ENCODE measurements at regions not wholly inside any gene's neighbourhood (a gene's known extent, or its start where the extent isn't known, plus 50 kb on each side); places are given as distances from the start of the nearest gene placed in this dataset.

DNA sequence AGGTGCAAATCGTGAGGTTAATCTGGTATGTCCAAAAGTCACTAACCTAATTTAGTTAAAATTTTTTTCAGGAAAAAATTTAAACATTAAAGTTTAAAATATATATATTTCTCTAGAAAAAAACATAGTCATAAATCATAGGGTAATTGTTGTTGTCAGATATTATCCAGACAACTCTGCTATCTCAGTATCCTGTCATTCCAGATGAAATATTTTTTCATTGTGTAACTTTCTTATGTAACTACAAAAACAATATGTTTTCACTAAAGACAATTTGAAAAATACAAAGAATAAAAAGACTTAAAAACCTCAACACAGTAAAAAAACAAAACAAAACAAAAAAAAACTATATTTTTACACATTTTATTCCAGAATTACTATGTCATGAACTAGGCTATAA lies 57.6 kb downstream of the TENT5A start:
- no peak for DNase-seq (ENCODE audit: extremely low read depth, low read depth)

DNA sequence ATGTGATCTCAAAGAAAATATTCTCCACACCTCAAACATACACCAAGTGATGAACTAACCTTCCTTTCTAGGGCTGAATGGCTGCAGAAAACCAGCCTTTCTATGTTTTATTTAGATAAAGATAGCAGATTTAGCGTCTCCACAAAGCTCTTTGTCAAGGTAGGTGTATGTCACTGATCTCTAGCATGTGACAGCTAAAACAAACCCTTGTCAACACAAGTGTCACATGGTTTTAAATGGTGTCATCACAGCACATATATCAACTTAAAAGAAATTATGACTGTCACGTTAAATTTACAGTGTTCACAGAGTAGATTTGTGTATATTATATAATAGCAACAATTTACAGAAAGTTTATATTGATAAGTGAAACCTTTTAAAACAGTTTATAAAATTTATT lies 58.3 kb downstream of the TENT5A start:
- no peak for DNase-seq (ENCODE audit: extremely low read depth, low read depth)

DNA sequence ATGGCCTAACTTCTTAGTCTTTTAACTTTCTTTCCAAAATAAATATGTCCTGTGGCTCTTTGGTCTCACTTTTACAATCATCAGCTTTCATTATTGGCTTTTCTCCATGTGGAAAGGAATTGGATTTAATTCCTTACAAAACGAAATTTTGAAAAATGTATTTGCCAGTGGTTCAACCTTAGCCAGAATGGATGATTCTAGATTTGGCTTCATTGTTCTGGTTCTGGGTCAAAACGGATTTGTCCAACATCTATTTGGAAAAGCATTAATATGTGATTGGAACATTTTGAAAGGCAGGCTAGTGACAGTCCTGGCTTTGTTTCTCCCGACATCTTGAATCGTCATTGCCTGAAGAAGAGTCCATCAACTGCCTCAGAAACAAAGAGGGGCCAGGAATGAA lies 59.2 kb downstream of the TENT5A start:
- no peak for DNase-seq (ENCODE audit: extremely low read depth, low read depth)

DNA sequence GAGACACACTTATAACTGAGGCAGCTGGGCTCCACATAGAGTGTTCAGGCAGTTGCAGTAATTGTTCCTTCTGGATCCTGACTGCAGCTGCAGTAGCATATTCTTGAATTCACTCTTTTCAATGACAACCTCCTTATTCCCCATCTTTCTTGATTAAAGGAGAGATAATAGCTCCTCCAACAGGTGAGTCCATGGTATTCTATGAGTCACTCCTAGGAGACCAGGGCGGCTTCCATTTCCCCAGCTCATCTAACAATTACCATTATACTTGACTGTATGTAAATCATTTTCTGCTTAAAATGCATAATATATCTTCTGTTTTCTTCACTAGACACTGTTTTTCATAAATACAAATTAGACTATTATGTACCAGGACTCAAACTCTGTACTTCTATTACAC lies 62.4 kb downstream of the TENT5A start:
- no peak for DNase-seq (ENCODE audit: extremely low read depth, low read depth)

DNA sequence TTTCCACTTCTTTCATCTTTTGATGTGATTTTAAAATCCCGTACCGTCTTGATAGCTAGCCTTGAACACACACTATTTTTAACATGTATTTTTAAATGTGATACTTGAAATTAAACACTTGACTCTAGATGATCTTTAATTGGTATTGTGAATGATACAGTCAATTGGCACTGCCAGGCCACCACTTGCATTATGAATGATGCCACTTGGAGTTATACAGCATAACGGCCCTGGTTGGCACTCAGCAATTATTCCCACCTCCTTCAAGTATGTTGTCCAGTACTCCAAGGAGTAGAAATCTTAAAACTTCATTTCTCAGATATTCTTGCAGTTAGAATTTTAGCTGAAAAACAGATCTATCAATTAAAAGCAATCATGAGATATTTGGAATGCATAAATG lies 62.9 kb downstream of the TENT5A start:
- no peak for DNase-seq (ENCODE audit: extremely low read depth, low read depth)

DNA sequence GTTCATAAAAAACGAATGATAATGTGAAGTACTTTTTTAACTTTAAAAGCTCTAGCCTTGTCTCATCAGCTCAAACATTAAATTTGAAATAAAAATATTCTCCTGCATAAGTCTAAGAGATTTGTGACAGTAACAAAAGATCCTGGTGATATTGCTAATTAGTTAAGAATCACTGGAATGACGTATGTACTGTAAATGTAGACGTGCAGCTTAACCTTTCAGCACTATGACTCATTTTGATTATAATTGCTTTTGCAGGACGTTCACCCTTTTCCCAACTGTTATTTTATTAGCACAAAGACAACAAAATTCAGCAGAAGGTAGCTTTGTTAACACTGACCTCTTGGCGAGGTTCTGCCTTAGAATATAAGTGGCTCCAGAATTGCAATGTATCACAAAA lies 68.6 kb downstream of the TENT5A start:
- DNase-seq (ENCODE audit: extremely low read depth, low read depth): peak; percentile 79

DNA sequence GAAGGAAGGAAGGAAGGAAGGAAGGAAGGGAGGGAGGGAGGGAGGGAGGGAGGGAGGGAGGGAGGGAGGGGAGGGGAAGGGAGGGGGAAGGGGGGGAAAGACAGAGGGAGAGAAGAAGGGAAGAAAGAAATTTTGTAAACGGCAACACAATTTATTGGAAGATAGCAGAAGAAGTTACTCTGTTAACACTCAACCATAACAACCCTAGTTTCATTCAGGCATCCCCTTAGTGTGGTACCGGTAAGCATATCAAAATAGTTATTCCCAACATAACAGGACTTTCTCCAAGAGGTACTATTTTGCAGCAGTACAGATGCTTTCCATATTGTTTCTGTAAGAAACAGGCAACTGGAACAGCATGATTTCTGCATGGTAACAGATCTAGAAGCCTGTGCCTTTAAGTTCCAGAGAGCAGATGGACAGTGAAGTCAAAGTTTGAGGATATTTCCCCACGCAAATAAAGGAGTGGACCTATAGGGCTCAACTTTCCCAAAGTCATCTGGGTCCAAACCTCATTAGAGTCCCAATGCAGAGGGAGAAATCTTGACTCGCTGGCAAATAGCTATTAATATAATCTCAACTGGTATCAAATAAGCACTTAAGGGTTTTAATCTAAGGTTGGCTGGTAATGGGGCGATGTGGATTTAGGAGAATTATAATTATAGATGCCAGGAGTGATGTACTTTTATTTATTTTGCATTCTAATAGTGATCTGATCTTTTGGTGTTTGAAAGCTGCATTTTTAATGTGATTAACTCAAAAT lies 69.4 kb downstream of the TENT5A start:
- DNase-seq (ENCODE audit: extremely low read depth, low read depth): no peak

DNA sequence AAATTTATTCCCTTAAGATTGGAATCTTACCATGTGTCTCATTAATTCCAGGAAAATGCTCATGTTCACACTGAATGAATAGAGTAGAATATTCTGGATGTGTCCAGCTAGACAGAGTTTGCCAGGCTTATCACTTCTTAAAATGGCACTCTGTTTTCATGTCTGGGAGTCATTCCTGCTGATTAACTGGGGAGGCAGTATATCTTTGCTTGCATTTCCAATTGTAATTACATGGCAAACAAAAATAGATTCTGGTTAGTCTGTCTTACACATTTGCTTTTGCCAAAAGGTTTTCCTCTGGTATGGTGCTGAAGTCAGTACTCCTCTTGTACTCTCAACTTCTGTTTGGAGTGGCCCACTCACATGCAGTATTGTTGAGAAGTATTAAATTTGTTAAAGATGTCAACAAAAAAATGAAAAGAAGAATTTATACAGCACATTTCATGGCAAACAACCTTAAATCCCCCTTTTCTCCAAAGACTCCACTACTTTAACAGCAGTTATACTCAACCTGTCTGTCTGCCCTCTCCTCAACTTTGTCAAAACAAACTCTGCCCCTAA lies 70.2 kb downstream of the TENT5A start:
- no peak for DNase-seq (ENCODE audit: extremely low read depth, low read depth)

DNA sequence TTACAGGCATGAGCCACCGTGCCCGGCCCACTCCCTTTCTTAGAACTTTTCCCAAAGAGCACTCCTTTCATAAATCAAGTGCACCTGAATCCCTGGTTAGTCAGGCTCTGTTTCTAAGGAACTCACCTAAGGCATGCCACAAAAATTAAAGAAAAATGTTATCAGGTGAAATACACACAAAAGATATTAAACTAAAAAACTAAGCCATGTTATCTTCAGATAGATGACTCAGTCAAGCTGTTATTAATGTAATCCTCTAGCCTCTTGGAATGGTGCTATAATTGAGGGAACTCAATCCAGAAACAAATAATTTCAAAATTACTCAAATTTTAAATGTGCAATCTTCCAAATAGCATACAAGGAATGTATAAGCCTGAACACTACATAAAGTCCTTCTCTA lies 83.0 kb downstream of the TENT5A start:
- no peak for DNase-seq (ENCODE audit: extremely low read depth, low read depth)

DNA sequence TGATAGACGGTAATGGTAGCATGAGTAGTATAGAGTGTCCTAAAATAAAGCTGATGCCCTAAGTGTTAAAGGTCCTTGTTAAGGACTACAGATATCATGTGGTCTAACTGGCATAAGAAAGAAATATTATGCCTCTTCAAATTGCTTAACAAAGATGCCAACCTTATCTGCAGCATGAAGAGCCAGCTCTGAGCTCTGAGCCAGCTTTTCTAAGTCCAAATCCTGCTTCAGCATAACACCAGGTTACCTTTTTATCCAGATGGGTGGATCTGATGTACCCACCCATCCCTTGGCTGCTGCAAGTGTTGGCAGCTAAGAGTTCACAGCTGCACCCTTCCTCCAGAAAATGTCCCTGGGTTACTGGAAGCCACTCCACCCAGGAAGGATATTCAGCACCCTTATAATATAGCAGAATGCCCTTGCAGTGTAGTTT lies 83.8 kb downstream of the TENT5A start:
- no peak for DNase-seq (ENCODE audit: extremely low read depth, low read depth)

DNA sequence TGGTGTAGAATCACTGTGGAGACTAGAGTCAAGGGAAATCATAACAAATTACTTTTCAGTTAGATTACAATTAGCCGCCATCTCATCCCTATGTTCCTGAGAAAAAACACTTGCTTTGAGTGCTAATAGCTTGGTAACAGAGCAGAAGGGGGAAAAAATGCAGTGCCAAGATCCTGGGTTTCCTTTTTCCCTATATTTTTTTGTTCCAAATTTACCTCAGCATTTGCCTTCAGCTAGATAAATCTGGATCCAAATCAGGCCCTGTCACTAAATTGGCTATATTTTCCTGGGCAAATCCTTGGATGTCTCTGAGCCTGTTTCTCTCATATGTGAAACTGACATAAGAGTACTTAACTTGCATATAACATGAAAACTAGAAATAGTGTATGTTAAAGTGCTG lies 86.0 kb downstream of the TENT5A start:
- DNase-seq (ENCODE audit: extremely low read depth, low read depth): no peak

DNA sequence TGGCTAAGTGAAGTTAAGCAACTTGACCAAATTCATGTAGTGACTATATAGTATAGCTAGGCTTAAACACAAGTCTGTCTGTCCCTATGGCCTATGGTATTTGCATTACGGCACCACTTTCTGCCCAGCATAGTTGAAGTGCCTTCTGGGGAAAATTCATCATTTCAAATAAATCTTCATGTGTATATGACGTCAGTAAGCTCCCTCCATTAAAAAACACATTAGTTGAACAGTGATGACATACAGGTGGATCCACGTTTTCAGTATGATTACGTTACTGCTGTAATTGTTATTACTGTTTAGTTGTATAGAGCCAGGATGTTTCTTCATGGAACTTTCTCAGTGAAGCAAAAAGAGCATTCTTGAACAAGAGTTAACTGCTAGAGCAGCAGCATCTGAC lies 96.2 kb downstream of the TENT5A start:
- no peak for DNase-seq (ENCODE audit: extremely low read depth, low read depth)

DNA sequence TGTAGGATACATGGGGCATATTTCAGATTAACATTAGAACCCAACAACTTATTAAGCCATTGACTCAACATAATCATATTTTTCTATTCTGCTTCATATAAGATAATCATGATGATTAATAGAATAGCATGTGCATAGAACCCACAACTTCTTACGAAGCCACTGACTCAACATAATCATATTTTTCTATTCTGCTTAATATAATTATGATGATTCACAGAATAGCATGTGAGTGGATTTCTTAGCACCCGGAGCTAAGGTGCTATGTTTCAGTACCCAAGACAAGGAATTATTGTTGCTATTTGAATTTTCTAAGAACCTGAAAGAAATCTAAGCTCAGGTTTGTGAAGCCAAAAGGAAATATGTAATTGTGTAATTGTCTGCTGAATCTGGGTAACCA lies 96.8 kb downstream of the TENT5A start:
- no peak for DNase-seq (ENCODE audit: extremely low read depth, low read depth)

DNA sequence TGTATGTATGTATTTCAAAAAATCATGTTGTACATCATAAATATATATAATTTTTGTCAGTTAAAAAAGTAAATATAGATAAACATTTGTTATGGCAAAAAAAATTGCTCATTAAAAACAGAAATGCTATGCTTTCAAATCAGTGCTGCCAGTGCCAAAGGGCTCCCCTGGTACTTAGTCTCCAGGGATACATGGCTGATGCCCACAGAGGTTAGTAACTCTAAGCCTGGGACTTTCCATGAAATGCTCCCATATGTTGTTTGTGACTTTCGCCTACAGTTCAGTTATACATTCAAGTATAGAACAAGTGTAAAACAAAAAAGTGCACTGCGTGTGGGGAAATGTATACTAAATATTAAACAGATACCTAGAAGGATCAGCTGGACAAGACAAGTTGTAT lies 104.0 kb downstream of the TENT5A start:
- no peak for DNase-seq (ENCODE audit: extremely low read depth, low read depth)

DNA sequence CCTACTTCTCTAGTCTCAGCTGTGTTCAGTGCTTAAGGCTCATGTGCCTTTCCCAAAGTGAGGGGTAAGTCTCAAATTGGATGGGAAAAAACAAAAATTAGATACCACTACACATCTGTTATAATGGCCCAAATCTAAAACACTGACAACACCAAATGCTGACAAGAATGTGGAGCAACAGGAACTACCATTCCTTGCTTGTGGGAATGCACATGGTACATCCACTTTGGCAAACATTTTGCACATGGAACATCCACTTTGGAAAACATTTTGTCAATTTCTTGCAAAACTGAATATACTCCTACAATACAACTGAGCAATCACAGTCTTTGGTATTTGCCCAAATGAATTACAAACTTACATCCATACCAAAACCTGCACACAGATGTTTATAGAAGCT lies 109.3 kb downstream of the TENT5A start:
- no peak for DNase-seq (ENCODE audit: extremely low read depth, low read depth)

DNA sequence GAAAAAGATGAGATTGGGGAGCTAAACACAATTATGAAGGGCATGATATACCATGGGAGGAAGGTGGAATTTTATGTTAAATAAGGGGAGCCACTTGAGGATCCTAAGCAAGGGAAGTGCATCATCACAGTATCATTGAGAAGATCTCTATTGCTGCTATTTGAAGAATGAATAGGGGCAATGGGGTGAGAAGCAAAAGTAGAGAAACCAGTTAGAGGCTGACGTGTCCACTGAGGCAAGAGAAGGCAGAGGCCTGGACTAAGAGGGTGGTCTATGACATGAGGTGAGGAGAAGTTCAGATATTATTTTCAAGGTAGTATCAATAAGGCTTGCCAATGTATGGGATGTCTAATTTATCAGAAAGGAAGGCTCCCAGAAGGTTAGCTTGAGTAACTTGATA lies 111.6 kb downstream of the TENT5A start:
- DNase-seq (ENCODE audit: extremely low read depth, low read depth): no peak

DNA sequence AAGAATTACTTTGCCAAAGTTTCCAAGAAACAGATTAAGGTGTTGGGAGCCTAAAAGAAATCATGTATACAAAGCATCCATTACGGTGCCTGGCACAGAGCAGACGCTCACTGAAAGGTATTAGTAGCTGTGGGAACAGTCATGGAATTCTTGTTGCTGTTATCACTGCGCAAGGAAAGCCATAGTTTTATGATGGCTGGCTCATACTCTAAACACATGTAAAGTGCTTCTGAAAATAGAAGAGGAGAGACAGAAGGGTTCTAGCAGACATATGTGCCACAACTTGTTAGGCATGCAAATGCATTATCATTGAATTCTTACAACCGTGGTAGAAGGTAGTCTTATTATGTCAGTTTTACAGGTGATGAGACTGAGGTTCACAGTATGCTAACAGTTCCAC lies 112.4 kb downstream of the TENT5A start:
- DNase-seq (ENCODE audit: extremely low read depth, low read depth): no peak

DNA sequence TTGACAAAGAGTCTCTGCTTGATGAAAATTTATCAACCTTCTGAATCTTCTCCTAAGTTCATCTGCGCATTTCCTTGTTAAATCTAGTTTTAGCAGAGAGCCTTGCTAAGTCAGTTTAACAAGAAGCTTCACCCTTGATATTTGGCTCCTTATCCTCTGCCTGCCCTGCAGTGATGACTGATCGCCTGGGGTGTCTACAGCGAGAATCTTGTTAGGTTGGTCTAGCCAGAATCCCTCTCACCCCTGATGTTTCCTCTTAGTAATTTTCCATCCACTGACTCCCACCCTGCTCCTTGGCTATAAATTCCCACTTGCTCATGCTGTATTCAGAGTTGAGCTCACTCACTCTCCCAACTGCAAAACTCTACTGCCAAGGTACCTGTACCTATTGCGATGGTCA lies 114.1 kb downstream of the TENT5A start:
- no peak for DNase-seq (ENCODE audit: extremely low read depth, low read depth)

DNA sequence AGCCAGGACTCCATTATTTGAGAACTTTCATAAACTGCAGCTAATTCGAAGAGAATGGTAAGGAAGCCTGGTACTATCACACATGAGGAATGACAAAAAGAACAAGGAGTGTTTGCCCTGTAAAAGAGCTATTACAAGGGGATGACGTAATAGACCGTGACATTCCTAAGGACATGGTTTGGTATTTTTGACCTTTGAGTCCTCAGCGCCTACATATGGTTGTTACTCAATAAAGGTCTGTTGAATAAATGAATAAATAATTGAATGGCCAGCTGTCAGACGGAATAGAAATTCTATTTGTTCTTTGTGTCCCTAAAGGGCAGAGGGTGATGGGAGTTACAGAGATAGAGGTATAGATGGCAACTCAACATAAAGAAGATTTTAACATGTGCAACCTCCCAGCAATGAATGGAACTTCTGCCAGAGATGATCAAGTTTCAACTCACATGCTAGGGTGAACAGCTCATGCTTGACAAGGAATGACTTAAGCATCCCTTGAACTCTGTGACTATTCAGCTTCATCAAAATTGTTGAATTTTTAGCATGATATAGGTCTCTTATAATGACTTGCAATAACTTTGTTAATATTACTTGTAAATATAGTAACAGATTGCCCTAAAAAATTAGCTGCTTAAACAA lies 115.4 kb downstream of the TENT5A start:
- DNase-seq (ENCODE audit: extremely low read depth, low read depth): peak; percentile 14

DNA sequence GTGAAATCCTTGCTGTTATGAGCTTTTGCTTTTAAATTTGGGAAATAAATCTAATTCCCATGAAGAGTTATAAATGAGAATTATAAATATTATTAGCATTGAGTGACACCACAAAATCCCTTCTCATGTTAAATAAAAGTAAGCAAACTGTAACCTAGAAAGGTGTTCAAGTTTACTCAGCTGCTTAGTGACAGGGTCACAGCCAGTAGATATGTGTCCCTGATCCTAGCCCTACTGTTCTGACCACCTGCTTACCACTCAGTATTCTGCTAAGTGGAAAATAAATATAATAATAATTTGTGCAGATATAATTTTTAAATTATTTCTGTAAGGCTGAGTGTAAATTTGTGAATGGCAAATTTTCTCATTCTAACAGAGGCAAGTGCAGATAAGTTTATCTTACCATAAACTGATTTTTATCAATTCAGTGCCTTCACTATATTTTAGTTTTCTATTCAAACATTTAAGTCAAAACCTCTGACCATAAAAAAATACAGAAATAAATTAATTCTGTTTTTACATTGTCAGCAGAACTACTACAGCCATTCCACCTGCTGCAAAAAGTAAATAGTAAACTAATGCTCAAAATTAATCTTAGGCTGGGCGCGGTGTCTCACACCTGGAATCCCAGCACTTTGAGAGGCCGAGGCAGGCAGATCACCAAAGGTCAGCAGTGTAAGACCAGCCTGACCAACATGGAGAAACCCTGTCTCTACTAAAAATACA lies 118.2 kb downstream of the TENT5A start:
- no peak for DNase-seq (ENCODE audit: extremely low read depth, low read depth)

DNA sequence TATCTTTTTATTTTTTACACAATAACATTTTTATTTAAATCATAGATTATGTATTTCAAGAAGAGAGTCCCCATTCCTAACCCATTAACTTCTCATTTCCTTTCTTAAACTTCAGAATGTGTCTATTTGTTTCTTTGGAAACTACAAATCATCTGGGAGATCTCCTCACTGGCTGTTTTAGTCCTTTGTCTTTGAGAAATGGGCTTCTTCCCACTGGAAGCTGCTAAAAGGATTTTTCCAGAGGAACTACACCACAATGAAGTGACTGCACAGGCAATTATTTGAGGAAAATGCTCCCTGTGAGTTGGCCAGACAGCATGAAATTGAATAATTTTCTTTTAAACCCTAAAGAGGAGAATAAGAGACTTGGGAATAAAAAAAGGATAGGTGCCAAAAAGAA lies 119.1 kb downstream of the TENT5A start:
- DNase-seq (ENCODE audit: extremely low read depth, low read depth): no peak

DNA sequence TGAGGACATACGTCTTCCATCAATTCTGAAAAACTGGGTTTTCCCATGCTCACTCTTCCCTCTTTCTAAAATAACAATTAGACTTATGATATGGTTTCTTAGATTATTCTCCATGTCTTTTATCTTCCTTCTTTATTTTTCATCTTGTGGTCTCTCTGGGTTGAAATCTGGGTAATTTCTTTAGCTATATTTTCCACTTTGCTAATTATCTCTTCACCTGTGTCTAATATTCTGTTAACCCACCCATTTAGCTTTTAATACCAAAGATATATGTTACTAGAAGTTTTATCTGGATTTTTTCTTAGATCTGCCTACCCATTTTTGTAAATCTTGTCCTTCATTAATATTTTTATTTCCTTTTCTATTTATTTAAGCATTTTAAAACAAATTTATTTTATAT lies 121.8 kb downstream of the TENT5A start:
- no peak for DNase-seq (ENCODE audit: extremely low read depth, low read depth)

Data from NCI-H460 (cell line).